ENCODE measurements at regions not wholly inside any gene's neighbourhood (a gene's known extent, or its start where the extent isn't known, plus 50 kb on each side); places are given as distances from the start of the nearest gene placed in this dataset.
"Not testable (repeated sequence)": the region's sequence is repeated elsewhere in the genome, so short reads cannot be mapped to it uniquely, and the experiment has no call there.

- FAIRE-seq: not testable (repeated sequence)
These were observed 69.5 kb downstream of the MDH2 start for GRCh38 chr7:76117306-76117991.

DNA sequence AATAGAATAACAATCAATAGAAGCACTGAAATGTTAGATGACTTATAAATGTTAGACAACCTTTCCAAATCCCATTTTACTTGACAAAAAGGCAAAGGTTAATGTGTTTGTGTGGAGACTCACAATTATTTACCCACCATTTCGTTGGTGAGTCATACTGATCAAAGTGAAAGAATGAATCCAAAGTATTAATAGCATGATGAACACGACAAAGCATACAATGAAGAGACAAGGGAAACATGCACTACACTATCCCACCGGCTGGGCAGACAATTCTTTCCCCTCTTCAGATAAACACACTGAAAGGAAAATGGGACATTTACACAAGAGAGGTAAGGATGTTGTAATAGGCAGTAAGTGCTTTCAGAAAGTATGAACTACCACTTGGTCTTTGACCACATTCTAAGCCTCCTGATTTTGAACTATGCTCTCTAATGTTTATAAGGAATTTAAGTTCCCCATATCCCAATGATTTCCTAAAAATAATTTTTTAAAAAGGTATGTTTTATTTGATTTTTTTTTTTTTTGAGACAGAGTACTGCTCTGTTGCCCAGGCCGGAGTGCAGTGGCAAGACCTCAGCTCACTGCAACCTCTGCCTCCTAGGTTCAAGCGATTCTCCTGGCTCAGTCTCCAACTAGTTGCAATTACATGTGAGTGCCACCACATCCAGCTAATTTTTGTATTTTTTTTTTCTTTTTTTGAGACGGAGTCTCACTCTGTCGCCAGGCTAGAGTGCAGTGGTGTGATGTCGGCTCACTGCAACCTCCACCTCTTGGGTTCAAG lies 70.5 kb downstream of the MDH2 start:
- FAIRE-seq: not testable (repeated sequence)

GRCh38 chr7:76121044-76121443 lies 73.1 kb downstream of the MDH2 start:
- no peak for FAIRE-seq

GRCh38 chr7:76122516-76123239 lies 74.8 kb downstream of the MDH2 start:
- FAIRE-seq: no peak

DNA sequence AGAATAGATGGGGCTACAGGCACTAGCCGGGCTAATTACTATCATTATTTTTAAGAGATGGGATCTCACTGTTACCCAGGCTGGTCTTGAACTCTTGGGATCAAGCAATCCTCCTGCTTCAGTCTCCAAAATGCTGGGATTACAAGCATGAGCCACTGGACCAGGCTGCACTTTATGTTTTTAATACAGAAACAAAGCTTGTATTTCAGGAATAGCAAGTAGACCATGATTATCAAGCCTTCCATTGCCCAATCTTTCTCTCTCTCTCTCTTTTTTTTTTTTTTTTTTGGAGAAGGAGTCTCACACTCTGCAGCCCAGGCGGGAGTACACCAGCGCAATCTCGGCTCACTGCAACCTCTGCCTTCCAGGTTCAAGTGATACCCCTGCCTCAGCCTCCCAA lies 75.4 kb downstream of the MDH2 start:
- no peak for FAIRE-seq

DNA sequence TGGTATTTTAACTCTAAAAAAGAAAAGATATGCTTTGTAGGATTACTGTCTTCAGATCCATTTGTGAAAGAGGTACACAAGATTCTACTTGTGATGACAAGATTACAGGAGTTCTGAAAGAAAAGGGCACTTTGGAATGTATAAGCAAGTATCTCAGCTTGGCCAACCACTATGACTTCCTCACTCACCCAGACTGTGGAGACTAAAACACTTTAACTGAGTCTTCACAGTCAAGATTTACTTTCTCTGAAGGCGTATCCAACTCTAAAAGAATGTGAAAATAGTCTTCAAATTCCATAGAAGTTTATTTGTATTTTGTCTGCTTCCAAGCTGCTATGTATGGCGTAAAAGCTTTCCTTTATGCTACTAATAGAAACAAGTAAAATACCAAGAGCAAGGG lies 76.1 kb upstream of the SRRM3 start:
- FAIRE-seq: no peak

DNA sequence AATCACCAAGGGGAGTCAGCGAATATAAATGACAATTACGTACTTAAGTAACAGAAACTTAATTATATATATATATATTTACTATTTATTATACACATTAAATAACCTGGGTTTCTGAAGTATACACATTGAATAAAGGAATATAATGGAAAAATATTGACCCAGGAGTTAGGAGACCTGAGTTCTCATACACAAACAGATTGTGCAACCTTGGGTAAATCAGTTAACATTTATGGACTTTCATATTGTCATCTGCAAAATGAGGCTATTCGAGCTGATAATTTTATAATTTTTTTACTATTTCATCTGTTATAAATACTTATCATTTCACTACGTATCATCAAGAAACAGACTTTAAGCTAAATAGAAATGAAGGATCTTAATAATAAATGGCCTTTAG lies 75.1 kb upstream of the SRRM3 start:
- FAIRE-seq: no peak

DNA sequence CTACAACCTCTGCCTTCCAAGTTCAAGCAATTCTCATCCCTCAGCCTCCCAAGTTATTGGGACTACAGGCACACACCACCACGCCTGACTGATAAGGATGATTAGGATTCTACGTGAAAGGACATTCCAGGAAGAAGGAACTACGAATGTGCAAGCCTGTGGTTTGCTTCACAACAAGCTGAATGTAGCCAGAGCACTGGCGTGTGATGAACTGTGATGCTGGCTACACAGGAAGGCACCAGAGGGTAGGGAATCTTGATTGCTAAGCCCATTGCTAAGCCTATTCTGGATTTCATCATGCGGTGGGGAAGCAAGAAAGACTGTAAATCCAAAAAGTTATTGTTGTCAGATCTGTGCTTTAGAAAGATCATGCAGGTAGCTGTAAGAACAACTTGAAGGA lies 72.3 kb upstream of the SRRM3 start:
- no peak for FAIRE-seq

DNA sequence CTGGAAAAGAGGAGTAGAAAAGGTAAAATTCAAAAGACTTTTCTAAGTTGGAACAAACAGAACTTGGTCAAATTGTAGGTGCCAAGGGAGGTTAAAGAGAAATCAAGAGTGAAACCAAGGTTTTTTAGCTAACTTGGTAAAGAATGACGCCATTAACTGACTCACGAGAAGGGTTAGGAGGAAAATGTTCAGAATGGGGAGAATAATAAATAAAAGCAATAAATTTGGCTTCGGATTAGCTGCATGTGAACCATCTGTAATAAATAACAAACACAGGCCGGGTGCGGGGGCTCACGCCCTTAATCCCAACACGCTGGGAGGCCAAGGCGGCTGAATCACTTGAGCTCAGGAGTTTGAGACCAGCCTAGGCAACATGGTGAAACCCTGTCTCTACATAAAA lies 71.9 kb upstream of the SRRM3 start:
- no peak for FAIRE-seq

GRCh38 chr7:76130661-76131060 lies 71.0 kb upstream of the SRRM3 start:
- FAIRE-seq: not testable (repeated sequence)

DNA sequence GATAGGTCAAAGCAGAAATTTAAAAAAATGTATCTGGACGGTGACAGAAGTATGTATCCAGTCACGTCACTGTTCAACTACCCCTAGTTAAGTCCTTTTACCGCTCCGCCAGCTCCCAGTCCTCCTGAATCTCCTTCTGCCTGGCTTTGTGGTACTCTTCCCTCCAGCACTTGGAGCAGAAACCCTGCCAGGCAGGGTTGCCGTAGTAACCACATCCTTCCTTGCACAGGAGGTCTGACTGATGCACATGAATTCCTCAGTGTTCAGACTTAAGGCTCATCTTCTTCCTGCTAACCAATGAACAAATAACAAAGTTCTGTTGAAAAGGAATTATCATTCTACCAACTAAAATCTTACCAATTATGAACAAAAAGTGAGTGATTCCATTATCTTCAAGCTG lies 69.8 kb upstream of the SRRM3 start:
- FAIRE-seq: not testable (repeated sequence)

DNA sequence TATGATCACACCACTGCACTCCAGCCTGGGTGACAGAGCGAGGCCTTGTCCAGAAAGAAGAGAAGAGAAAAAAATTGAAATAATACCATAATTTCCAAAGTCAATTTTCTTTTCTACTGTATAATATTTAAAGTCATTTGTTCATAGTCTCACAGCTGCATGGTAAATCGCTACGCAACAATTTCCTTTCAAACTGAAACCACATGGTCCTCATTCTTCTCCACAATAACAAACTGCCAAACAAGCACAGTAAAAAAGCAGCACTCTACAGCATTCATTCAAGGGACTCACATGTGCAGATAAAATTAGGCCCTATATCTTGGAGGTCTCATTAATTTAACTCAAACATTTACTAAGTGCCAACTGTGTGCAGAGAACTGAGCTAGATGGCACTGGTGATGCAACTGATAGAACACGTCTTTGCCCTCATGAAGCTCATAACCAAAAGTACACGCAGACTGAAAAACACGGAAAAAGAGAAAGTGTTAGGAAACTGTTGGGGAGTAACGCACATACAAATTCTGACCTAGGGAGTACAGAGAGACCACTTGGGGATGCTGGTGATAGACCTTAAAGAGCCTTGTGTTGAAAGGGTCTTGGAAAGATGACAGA lies 68.4 kb upstream of the SRRM3 start:
- no peak for FAIRE-seq

DNA sequence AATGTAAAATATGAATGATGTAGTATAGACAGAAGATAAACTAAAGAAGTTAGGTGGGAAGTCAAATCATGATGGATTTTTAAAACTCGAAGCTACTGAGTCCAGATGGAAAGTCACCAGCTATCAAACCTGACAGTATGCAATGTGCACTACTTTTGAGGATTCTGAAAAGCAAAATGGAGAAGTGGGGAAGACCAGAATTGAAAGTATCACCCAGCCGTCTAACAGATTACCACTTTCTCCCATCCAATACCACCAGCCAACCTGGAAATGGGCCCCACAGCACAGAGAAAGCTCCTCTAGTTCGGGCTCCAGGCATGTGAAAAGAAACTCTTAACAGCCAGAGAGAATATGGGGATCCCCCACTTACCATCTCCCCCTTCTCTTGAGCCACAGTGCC lies 67.9 kb upstream of the SRRM3 start:
- FAIRE-seq: no peak

- not testable (repeated sequence) for FAIRE-seq
These were observed 66.4 kb upstream of the SRRM3 start for GRCh38 chr7:76135263-76135662.

- not testable (repeated sequence) for FAIRE-seq
These were observed 63.0 kb upstream of the SRRM3 start for GRCh38 chr7:76138577-76139313.

GRCh38 chr7:76139670-76140069 lies 62.0 kb upstream of the SRRM3 start:
- FAIRE-seq: no peak

- not testable (repeated sequence) for FAIRE-seq
These were observed 61.4 kb upstream of the SRRM3 start for GRCh38 chr7:76140259-76140658.

GRCh38 chr7:76142861-76143260 lies 58.8 kb upstream of the SRRM3 start:
- no peak for FAIRE-seq

- peak; percentile 21 for FAIRE-seq
These were observed 56.9 kb upstream of the SRRM3 start for GRCh38 chr7:76144664-76145270.

- FAIRE-seq: no peak
These were observed 55.3 kb upstream of the SRRM3 start for GRCh38 chr7:76146374-76146773.

DNA sequence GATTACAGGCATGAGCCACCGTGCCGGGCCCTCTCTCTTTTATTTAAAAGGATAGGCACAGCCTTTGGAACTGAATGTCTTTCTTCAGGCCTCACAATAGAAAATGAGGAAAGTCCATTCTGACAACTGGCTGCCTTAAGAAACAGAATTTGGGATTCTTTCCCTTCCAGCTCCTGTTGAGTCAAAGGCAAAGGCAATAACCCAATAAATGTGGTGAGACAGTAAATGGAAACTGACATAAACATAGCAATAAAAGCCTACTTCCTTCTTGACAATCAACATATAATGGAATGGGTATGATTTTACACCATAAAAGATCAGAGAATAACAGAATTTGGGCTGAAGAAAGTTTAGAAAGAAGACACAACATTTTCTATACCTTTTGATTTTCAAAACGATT lies 52.7 kb upstream of the SRRM3 start:
- FAIRE-seq: not testable (repeated sequence)

Data from G401.6 (cell line).